OCI-LY3 (cell line): ENCODE measurements at regions not wholly inside any gene's neighbourhood (a gene's known extent, or its start where the extent isn't known, plus 50 kb on each side); places are given as distances from the start of the nearest gene placed in this dataset.
"Not testable (repeated sequence)": the region's sequence is repeated elsewhere in the genome, so short reads cannot be mapped to it uniquely, and the experiment has no call there.

Experiments
- EZH2phosphoT487 ChIP-seq: fragments of 200-600 bp; shearing (Covaris generic); IDR thresholded peaks from 2 replicates; pipeline ENCODE4 v1.6.1; 2018; ENCODE audit warnings: antibody characterized with exemption, mixed run types, low read depth
- TF ChIP-seq, protein P1 (sequence below): fragments of 200-600, 300-600 bp; sonication (generic); IDR thresholded peaks from 2 replicates; pipeline ENCODE4 v1.5.1; 2014; ENCODE audit warnings: antibody characterized with exemption, low read length, low read depth

DNA sequence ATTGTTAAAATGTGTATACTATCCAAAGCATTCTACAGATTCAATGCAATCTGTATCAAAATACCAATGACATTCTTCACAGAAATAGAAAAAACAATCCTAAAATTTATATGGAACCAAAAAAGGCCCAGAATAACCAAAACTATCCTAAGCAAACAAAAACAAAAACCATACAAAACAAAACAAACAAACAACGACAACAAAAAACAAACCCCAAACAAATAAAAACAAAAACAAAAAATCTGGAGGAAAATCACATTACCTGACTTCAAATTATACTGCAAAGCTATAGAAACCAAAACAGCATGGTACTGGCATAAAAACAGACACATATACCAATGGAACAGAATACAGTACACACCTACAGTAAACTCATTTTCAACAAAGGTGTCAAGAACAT lies 98.0 kb downstream of the TTC6 start:
- TF ChIP-seq, protein P1, sequence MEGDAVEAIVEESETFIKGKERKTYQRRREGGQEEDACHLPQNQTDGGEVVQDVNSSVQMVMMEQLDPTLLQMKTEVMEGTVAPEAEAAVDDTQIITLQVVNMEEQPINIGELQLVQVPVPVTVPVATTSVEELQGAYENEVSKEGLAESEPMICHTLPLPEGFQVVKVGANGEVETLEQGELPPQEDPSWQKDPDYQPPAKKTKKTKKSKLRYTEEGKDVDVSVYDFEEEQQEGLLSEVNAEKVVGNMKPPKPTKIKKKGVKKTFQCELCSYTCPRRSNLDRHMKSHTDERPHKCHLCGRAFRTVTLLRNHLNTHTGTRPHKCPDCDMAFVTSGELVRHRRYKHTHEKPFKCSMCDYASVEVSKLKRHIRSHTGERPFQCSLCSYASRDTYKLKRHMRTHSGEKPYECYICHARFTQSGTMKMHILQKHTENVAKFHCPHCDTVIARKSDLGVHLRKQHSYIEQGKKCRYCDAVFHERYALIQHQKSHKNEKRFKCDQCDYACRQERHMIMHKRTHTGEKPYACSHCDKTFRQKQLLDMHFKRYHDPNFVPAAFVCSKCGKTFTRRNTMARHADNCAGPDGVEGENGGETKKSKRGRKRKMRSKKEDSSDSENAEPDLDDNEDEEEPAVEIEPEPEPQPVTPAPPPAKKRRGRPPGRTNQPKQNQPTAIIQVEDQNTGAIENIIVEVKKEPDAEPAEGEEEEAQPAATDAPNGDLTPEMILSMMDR: not testable (repeated sequence)
- not testable (repeated sequence) for TF ChIP-seq EZH2phosphoT487
